ENCODE measurements at regions not wholly inside any gene's neighbourhood (a gene's known extent, or its start where the extent isn't known, plus 50 kb on each side); places are given as distances from the start of the nearest gene placed in this dataset.
A peak's percentile ranks its signal among the peaks of the same experiment; 100 is the strongest.

DNA sequence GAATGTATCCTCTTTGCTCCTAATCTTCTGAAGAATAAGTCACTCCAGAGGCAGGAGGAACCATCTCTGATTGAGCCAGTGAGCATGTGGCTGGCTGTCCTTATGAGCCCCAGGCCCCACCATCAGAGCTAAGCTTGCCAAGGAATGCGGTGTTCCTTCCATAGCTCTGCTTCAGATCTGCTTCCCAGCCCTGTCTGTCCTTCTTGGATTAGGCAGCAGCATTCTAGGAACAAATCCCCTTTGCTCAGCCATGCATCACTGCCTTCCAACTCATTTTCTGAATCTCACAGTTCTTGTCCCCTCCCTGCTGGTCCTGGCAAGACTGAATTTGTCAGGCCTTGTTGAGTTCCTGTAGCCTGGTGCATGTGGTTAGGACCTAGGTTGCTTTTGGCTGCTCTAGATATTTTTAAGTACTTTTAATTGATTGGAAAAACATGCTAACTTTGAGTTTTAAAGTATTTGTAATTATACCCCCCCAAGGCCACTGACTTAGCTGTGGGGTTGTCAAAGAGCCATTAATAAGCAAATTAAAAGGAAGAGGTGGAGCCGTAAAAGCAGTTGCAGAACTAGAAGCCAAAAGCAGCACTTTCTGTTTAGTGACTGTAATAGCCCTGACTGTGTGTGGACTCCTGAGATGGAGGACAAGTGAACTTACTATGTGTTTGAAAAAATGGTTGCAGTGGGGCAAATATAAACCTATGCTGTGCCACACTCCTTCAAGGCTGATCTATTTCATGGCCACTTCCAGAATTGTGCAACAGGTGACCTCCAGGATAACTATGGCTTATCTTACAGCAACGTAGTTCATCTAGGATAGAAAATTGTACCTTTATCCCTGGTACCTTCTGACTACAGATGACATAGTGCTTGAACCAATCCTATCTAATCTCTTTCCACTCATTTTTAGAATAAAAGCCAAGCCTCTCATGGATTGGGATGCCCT, 61.3 kb upstream of the BACH1 start:
- peak; percentile 51 to 82 for ATAC-seq (ENCODE audit: low FRiP score in 2 of 2)

DNA sequence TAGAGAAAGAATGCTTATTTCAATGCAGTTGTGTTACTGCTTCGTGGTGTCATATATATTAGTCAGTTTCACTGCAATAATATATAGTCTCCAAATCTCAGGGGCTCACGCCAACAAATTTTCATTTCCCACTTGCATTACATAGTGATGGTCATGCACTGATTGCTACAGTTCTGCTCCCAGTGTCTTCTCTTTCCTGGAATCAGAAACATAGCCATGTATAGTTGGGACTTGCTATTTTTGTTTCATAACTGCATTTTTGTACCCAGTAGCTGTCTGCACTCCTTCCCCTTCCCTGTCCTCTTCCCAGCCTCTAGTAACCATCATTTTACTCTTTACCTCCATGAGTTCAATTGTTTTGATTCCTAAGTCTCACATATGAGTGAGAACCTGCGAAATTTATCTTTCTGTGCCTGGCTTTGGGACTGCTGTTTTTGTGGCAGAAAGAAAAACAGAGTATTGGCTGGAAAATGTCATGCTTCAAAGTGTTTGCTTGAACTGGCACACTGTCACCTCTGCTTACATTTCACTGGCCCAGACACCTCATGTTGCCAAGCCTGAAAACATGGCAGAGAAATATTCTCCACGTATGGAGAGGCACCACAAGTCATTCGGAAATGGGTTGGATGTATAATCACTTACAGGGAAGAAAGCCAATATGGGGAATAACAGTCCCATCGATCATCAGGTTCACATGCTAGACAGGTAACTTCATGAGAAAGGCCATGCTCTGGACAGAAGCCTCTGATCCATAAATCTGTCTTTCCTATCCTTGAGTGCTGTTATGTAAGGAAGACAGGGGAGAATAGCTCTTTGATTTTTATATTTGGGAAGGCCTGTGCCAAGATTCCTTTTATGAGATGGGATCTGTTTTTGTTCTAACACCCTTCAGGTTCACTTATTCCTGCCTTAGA, 60.4 kb upstream of the BACH1 start:
- TF ChIP-seq, protein P1, sequence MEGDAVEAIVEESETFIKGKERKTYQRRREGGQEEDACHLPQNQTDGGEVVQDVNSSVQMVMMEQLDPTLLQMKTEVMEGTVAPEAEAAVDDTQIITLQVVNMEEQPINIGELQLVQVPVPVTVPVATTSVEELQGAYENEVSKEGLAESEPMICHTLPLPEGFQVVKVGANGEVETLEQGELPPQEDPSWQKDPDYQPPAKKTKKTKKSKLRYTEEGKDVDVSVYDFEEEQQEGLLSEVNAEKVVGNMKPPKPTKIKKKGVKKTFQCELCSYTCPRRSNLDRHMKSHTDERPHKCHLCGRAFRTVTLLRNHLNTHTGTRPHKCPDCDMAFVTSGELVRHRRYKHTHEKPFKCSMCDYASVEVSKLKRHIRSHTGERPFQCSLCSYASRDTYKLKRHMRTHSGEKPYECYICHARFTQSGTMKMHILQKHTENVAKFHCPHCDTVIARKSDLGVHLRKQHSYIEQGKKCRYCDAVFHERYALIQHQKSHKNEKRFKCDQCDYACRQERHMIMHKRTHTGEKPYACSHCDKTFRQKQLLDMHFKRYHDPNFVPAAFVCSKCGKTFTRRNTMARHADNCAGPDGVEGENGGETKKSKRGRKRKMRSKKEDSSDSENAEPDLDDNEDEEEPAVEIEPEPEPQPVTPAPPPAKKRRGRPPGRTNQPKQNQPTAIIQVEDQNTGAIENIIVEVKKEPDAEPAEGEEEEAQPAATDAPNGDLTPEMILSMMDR (IDR thresholded peaks at IDR 0.05), result no peak
- no peak for TF ChIP-seq EP300 (IDR thresholded peaks at IDR 0.05)
- no peak for TF ChIP-seq POLR2A (IDR thresholded peaks at IDR 0.05)
- TF ChIP-seq POLR2AphosphoS5 (IDR thresholded peaks at IDR 0.05), result no peak
- DNase-seq, result no peak
- peak in 1 of 2 donors; percentile 47 for ATAC-seq (ENCODE audit: low FRiP score in 2 of 2)
- Histone ChIP-seq H3K4me3 (no peak overlapping the region), H3K4me1 (peaks cover 7 to 18% (median 13%) of the 10 kb centered on the region in 4 donors), H3K27ac (peak overlapping the region; percentile 3 to 42 (median 28)), H3K27me3 (no peaks in the 10 kb centered on the region), H3K36me3 (no peaks in the 10 kb centered on the region), H3K9me3 (no peaks in the 10 kb centered on the region)
- 81 to 84% methylated on average over 6 of the region's 6 CpGs for WGBS, 2 donors

More for the DNA sequence above, 61.3 kb upstream of the BACH1 start:
- H3K4me1 ChIP-seq, result peaks cover 7 to 18% (median 13%) of the 10 kb centered on the region in 4 donors
- DNase-seq, result no peak
- H3K36me3 ChIP-seq, result no peaks in the 10 kb centered on the region
- no peaks in the 10 kb centered on the region for H3K9me3 ChIP-seq
- no peaks in the 10 kb centered on the region for H3K27me3 ChIP-seq
- H3K27ac ChIP-seq, result peak overlapping the region; percentile 3 to 57 (median 28)
- 73 to 78% methylated on average over 3 of the region's 3 CpGs for WGBS, 2 donors
- no peak overlapping the region for H3K4me3 ChIP-seq
- TF ChIP-seq POLR2A (IDR thresholded peaks at IDR 0.05), result no peak

DNA sequence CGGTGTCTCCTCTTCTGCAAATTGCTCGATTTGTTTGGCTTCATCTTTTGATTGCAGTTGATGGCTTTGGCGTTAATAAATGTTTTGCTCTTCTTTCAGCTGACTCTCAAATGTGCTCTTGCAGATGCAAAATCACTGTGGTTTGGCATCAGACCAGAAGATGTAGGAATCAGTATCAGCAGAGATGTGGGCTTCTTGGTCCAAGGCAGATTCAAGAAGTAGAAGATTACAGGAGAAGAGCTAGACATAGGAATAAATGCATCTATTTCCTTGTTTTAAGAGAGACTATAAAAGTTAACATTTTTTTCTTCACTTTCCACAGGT, 59.8 kb upstream of the BACH1 start:
- Histone ChIP-seq H3K36me3 (no peaks in the 10 kb centered on the region), H3K4me3 (no peak overlapping the region), H3K4me1 (peaks cover 7 to 18% (median 13%) of the 10 kb centered on the region in 4 donors), H3K27me3 (no peaks in the 10 kb centered on the region), H3K27ac (peak overlapping the region in 1 of 4 donors; percentile 38), H3K9me3 (no peaks in the 10 kb centered on the region)
- ATAC-seq (ENCODE audit: low FRiP score in 2 of 2), result peak in 1 of 2 donors; percentile 41
- TF ChIP-seq, protein P1 (IDR thresholded peaks at IDR 0.05), result no peak
- TF ChIP-seq POLR2A (IDR thresholded peaks at IDR 0.05) (no peak), EP300 (IDR thresholded peaks at IDR 0.05) (no peak), POLR2AphosphoS5 (IDR thresholded peaks at IDR 0.05) (no peak)
- DNase-seq, result peak in 1 of 2 donors; percentile 39
- 54 to 66% methylated on average over 3 of the region's 3 CpGs for WGBS, 2 donors

GRCh38 chr21:29240136-29240535, 58.6 kb upstream of the BACH1 start:
- WGBS, 2 donors, result 82 to 95% methylated on average over 1 of the region's 1 CpG
- TF ChIP-seq, protein P1 (IDR thresholded peaks at IDR 0.05), result no peak
- TF ChIP-seq POLR2AphosphoS5 (IDR thresholded peaks at IDR 0.05) (no peak), POLR2A (IDR thresholded peaks at IDR 0.05) (no peak)
- no peaks in the 10 kb centered on the region for H3K36me3 ChIP-seq
- H3K4me1 ChIP-seq, result peaks cover 7 to 18% (median 13%) of the 10 kb centered on the region in 4 donors
- no peak overlapping the region for H3K4me3 ChIP-seq
- H3K9me3 ChIP-seq, result no peaks in the 10 kb centered on the region
- H3K27ac ChIP-seq, result no peak overlapping the region
- no peak for ATAC-seq (ENCODE audit: low FRiP score in 2 of 2)
- DNase-seq, result no peak
- no peaks in the 10 kb centered on the region for H3K27me3 ChIP-seq

DNA sequence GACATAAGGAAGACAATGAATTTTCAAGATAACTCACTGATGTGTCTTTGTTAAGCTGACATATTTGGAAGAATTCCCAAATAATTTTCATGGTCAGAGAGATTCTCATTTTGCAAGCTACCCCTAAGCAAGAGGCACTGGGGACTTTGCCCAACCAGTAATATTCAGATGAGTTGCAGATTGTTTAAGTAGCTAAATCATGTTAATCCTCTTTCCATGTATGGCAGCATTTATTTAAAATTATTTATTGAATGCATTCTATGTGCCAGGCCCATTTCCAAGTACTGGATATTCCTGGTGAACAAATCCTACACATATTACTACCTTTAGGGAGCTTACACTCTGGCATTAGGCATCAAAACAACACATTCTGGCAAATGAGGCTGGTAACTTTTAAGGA, 56.5 kb upstream of the BACH1 start:
- no peak overlapping the region for H3K4me3 ChIP-seq
- H3K4me1 ChIP-seq, result peaks cover 0 to 7% (median 6%) of the 10 kb centered on the region in 4 donors
- H3K9me3 ChIP-seq, result no peaks in the 10 kb centered on the region
- DNase-seq, result no peak
- no peak overlapping the region for H3K27ac ChIP-seq
- H3K36me3 ChIP-seq, result no peaks in the 10 kb centered on the region
- TF ChIP-seq, protein P1 (IDR thresholded peaks at IDR 0.05), result no peak
- TF ChIP-seq POLR2A (IDR thresholded peaks at IDR 0.05) (no peak), EP300 (IDR thresholded peaks at IDR 0.05) (no peak), POLR2AphosphoS5 (IDR thresholded peaks at IDR 0.05) (no peak)
- H3K27me3 ChIP-seq, result no peaks in the 10 kb centered on the region
- ATAC-seq (ENCODE audit: low FRiP score in 2 of 2), result no peak

Measured in upper lobe of left lung (tissue), 6 donors.